ENCODE measurements at regions not wholly inside any gene's neighbourhood (a gene's known extent, or its start where the extent isn't known, plus 50 kb on each side); places are given as distances from the start of the nearest gene placed in this dataset.

DNA sequence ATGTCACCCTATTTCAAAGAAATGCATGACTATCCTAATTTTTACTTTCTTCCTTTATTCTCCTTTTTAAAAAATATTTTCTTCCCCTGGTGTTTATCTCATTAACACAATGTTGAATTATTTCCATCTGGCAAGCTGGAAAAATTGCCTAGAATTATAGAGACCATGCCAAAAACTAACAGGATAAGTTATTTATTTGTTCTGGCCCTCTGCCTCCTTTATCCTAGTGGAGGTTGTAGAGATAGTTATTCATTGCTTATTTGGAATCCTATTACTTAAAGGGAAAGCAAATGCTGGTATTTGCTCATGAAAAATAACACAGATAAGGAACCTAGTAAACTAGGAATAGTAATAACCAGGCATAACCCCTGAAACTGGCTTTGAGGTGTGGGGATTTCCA, 684.9 kb upstream of the KIF2B start:
- Mint-ChIP-seq H3K9me3 (peaks cover 0 to 2% (median 0%) of the 10 kb centered on the region in 7 donors), H3K27ac (no peak overlapping the region), H3K4me3 (no peak overlapping the region), H3K36me3 (no peaks in the 10 kb centered on the region), H3K4me1 (no peaks in the 10 kb centered on the region), H3K27me3 (ENCODE audit: low read depth in 3 of 3) (peaks cover 0 to 5% (median 0%) of the 10 kb centered on the region in 3 donors)
- H2AFZ ChIP-seq (ENCODE audit: insufficient read depth, low read depth, low read length, poor library complexity, severe bottlenecking): no peak overlapping the region
- no peaks in the 10 kb centered on the region for H3K4me1 ChIP-seq (ENCODE audit: control insufficient read depth in 1 of 2, insufficient read depth in 2 of 2, low read length in 2 of 2)
- no peaks in the 10 kb centered on the region for H3K36me3 ChIP-seq (replicated peaks in 1 of 2; ENCODE audit: control insufficient read depth in 1 of 2, insufficient read depth in 2 of 2, low read length in 2 of 2)
- no peak overlapping the region for H3K4me2 ChIP-seq (replicated peaks; ENCODE audit: extremely low read depth, low read length, poor library complexity, severe bottlenecking)
- TF ChIP-seq, protein P1, sequence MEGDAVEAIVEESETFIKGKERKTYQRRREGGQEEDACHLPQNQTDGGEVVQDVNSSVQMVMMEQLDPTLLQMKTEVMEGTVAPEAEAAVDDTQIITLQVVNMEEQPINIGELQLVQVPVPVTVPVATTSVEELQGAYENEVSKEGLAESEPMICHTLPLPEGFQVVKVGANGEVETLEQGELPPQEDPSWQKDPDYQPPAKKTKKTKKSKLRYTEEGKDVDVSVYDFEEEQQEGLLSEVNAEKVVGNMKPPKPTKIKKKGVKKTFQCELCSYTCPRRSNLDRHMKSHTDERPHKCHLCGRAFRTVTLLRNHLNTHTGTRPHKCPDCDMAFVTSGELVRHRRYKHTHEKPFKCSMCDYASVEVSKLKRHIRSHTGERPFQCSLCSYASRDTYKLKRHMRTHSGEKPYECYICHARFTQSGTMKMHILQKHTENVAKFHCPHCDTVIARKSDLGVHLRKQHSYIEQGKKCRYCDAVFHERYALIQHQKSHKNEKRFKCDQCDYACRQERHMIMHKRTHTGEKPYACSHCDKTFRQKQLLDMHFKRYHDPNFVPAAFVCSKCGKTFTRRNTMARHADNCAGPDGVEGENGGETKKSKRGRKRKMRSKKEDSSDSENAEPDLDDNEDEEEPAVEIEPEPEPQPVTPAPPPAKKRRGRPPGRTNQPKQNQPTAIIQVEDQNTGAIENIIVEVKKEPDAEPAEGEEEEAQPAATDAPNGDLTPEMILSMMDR (IDR thresholded peaks at IDR 0.05): no peak
- DNase-seq: no peak
- no peaks in the 10 kb centered on the region for H3K9me3 ChIP-seq (replicated peaks in 1 of 2; ENCODE audit: control insufficient read depth in 1 of 2, insufficient read depth in 1 of 2, low read length in 2 of 2)
- H3K9ac ChIP-seq (ENCODE audit: insufficient read depth, low read length, poor library complexity, severe bottlenecking): no peak overlapping the region
- no peaks in the 10 kb centered on the region for H3K79me2 ChIP-seq (ENCODE audit: insufficient read depth, low read length)
- intact Hi-C loops (cut with micrococcal nuclease): no loop called here
- no peak overlapping the region for H3K4me3 ChIP-seq (replicated peaks in 1 of 3; ENCODE audit: low read depth in 2 of 3, low read length in 3 of 3)
- no peaks in the 10 kb centered on the region for H3K27me3 ChIP-seq (ENCODE audit: control insufficient read depth in 2 of 2, insufficient read depth in 2 of 2, low read length in 2 of 2)
- H3K27ac ChIP-seq (ENCODE audit: low read depth in 1 of 2, low read length in 2 of 2): no peak overlapping the region
- no peaks in the 10 kb centered on the region for H4K20me1 ChIP-seq (ENCODE audit: insufficient read depth, low read length)

GRCh38 chr17:53135969-53136368, 686.8 kb upstream of the KIF2B start:
- Histone ChIP-seq H3K36me3 (replicated peaks in 1 of 2; ENCODE audit: control insufficient read depth in 1 of 2, insufficient read depth in 2 of 2, low read length in 2 of 2) (no peaks in the 10 kb centered on the region), H3K4me3 (replicated peaks in 1 of 3; ENCODE audit: low read depth in 2 of 3, low read length in 3 of 3) (no peak overlapping the region), H3K79me2 (ENCODE audit: insufficient read depth, low read length) (no peaks in the 10 kb centered on the region), H3K4me2 (replicated peaks; ENCODE audit: extremely low read depth, low read length, poor library complexity, severe bottlenecking) (no peak overlapping the region), H4K20me1 (ENCODE audit: insufficient read depth, low read length) (no peaks in the 10 kb centered on the region), H3K9ac (ENCODE audit: insufficient read depth, low read length, poor library complexity, severe bottlenecking) (no peak overlapping the region), H3K4me1 (ENCODE audit: control insufficient read depth in 1 of 2, insufficient read depth in 2 of 2, low read length in 2 of 2) (no peaks in the 10 kb centered on the region), H3K27me3 (ENCODE audit: control insufficient read depth in 2 of 2, insufficient read depth in 2 of 2, low read length in 2 of 2) (no peaks in the 10 kb centered on the region), H2AFZ (ENCODE audit: insufficient read depth, low read depth, low read length, poor library complexity, severe bottlenecking) (no peak overlapping the region), H3K27ac (ENCODE audit: low read depth in 1 of 2, low read length in 2 of 2) (no peak overlapping the region), H3K9me3 (replicated peaks in 1 of 2; ENCODE audit: control insufficient read depth in 1 of 2, insufficient read depth in 1 of 2, low read length in 2 of 2) (no peaks in the 10 kb centered on the region)
- no peak overlapping the region for H3K4me3 Mint-ChIP-seq
- H3K27ac Mint-ChIP-seq: no peak overlapping the region
- no peaks in the 10 kb centered on the region for H3K36me3 Mint-ChIP-seq
- H3K4me1 Mint-ChIP-seq: no peaks in the 10 kb centered on the region
- WGBS (ENCODE audit: insufficient coverage): no CpG with 5 or more reads among the region's 3 CpGs
- no peak for DNase-seq
- H3K9me3 Mint-ChIP-seq: peaks cover 0 to 2% (median 0%) of the 10 kb centered on the region in 7 donors
- H3K27me3 Mint-ChIP-seq (ENCODE audit: low read depth in 3 of 3): peaks cover 0 to 5% (median 0%) of the 10 kb centered on the region in 3 donors
- TF ChIP-seq, protein P1 (IDR thresholded peaks at IDR 0.05): no peak
- intact Hi-C loops (cut with micrococcal nuclease): no loop called here
